ENCODE measurements at regions not wholly inside any gene's neighbourhood (a gene's known extent, or its start where the extent isn't known, plus 50 kb on each side); places are given as distances from the start of the nearest gene placed in this dataset.
"Not testable (repeated sequence)": the region's sequence is repeated elsewhere in the genome, so short reads cannot be mapped to it uniquely, and the experiment has no call there.

- not testable (repeated sequence) for TF ChIP-seq POLR2A, CTCF (IDR thresholded peaks at IDR 0.05)
These were observed 337.3 kb upstream of the NBPF12 start for GRCh38 chr1:146600720-146601307.

All from adrenal gland (tissue), 5 donors.